T-helper 2 cell treated with Interferon-gamma antibody and Interleukin-4, amounts not matched to agents 5 μg/mL and 100 μg/mL, for 36 hours (primary cell): ENCODE measurements at regions not wholly inside any gene's neighbourhood (a gene's known extent, or its start where the extent isn't known, plus 50 kb on each side); places are given as distances from the start of the nearest gene placed in this dataset.

Source experiments
- DNase-seq: peaks from one replicate; pipeline ENCODE4 v3.0.0; 2021; ENCODE audit warnings: low spot score
- H3K27ac Mint-ChIP-seq: one replicate; pipeline ENCODE4 v1.8.0; 2021; ENCODE audit warnings: mild to moderate bottlenecking, mixed read lengths
- H3K27me3 Mint-ChIP-seq: one replicate; pipeline ENCODE4 v1.8.0; 2021; ENCODE audit warnings: low read depth, mixed read lengths
- H3K36me3 Mint-ChIP-seq: one replicate; pipeline ENCODE4 v1.8.0; 2021; ENCODE audit warnings: low read depth, mixed read lengths
- H3K4me1 Mint-ChIP-seq: one replicate; pipeline ENCODE4 v1.8.0; 2021; ENCODE audit warnings: low read depth, mixed read lengths
- H3K4me3 Mint-ChIP-seq: one replicate; pipeline ENCODE4 v1.8.0; 2022; ENCODE audit warnings: mild to moderate bottlenecking, moderate library complexity, mixed read lengths
- H3K9me3 Mint-ChIP-seq: one replicate; pipeline ENCODE4 v1.8.0; 2021; ENCODE audit warnings: mixed read lengths

DNA sequence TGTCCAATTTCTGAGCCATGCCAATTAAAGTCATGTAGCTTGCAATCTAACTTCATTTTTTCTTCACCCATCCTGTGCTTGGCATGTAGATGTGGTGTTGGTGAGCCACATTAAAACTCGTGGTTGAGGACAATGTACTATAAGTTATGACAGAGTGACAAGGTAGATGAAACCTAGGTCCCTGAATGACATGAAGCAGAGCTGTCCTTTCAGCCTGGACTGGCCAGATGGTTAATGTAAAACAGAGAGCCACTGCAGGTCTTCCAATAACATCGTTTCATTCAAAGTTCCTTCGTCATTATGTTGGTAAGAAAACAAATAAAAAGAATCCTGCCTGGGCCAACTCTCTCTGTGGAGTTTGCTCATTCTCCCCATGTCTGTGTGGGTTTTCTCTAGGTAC lies 856.5 kb upstream of the SEMA6A start:
- no peaks in the 10 kb centered on the region for H3K27me3 Mint-ChIP-seq

DNA sequence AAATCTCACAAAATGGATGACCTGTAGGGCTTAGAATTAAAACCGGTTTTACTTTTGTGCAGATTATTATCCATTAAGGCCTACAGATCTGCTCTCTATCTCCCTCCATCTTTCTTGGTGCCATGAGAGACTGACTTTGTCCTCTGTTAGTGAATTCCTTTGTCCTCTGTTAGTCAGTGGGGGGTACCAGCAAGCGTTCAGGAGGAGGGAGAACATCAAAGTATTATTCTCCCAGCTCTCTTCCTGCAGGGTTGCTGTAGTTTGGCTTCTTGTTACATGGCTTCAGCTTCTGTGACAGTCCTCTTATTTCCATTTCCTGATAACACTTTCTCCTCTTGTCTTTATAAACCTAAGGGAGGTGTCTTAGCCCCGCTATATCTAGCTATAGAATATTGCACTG lies 850.5 kb upstream of the SEMA6A start:
- H3K4me3 Mint-ChIP-seq, result no peak overlapping the region
- H3K9me3 Mint-ChIP-seq, result peaks cover 6% of the 10 kb centered on the region
- H3K36me3 Mint-ChIP-seq, result no peaks in the 10 kb centered on the region
- no peak for DNase-seq
- H3K27ac Mint-ChIP-seq, result no peak overlapping the region
- no peaks in the 10 kb centered on the region for H3K27me3 Mint-ChIP-seq
- H3K4me1 Mint-ChIP-seq, result no peaks in the 10 kb centered on the region

More for the DNA sequence above, 856.5 kb upstream of the SEMA6A start:
- Mint-ChIP-seq H3K27ac (no peak overlapping the region), H3K4me3 (no peak overlapping the region), H3K36me3 (no peaks in the 10 kb centered on the region), H3K9me3 (no peaks in the 10 kb centered on the region), H3K4me1 (no peaks in the 10 kb centered on the region)
- no peak for DNase-seq

DNA sequence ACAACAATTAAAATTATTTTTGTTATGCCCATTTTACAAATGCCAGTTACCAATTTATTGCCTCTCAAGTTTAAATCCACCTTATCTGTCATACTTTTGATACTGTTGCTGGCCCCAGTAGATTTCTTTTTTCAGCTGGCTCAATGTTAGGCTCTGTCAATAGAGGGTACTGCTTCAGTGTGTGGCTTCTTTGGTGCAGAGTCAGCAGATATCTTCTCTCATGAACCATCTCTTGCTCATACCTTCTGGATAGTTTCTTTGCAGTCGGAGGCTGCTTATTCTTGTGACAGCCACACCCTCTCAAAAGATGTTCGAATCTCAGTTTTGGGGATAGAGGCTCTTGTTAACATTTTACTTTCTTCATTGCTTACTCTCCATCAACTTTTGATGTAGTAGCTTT lies 849.9 kb upstream of the SEMA6A start:
- DNase-seq, result no peak
- Mint-ChIP-seq H3K4me1 (no peaks in the 10 kb centered on the region), H3K27me3 (no peaks in the 10 kb centered on the region), H3K4me3 (no peak overlapping the region), H3K36me3 (no peaks in the 10 kb centered on the region), H3K9me3 (peaks cover 6% of the 10 kb centered on the region), H3K27ac (no peak overlapping the region)

DNA sequence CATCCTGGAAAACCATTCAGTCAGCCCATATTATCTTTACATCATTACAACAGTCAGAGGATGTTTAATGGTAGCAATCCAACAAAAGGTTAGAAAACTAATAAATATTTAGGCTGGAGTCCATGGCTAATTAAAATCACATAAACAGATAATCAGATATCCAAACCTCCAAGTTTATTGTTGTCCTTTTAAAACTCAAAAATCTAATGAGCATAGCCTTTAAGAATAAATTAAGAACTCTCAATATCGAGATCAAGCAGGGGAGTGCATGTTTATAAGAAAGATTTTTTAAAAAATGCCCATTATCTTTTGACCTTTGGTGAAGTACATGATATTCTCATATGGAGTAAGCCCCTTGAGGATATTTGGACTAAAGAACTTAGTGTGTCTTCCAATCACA lies 842.9 kb upstream of the SEMA6A start:
- Mint-ChIP-seq H3K4me1 (no peaks in the 10 kb centered on the region), H3K36me3 (no peaks in the 10 kb centered on the region), H3K9me3 (peaks cover 6% of the 10 kb centered on the region), H3K27me3 (no peaks in the 10 kb centered on the region), H3K4me3 (no peak overlapping the region), H3K27ac (no peak overlapping the region)
- DNase-seq, result no peak

DNA sequence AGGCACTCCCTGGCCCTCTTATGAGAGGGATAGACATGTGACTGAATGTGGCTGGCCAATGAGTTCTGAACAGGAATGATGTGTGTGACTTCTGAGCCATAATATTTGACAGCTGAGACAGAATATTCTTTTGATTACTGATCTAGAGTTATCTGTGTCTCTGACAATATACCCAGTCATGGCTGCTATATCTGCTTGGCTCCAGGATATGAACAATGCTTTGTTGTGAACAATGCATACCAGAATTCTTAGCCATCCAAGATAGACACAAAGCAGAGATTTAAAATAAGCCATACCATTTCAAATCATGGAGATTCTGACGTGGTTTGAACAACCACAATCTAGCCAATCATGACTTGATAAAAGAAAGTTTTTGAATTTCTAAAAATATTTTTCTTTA lies 840.3 kb upstream of the SEMA6A start:
- no peaks in the 10 kb centered on the region for H3K27me3 Mint-ChIP-seq
- no peaks in the 10 kb centered on the region for H3K9me3 Mint-ChIP-seq
- H3K4me3 Mint-ChIP-seq, result no peak overlapping the region
- no peaks in the 10 kb centered on the region for H3K4me1 Mint-ChIP-seq
- no peak overlapping the region for H3K27ac Mint-ChIP-seq
- DNase-seq, result no peak
- no peaks in the 10 kb centered on the region for H3K36me3 Mint-ChIP-seq

DNA sequence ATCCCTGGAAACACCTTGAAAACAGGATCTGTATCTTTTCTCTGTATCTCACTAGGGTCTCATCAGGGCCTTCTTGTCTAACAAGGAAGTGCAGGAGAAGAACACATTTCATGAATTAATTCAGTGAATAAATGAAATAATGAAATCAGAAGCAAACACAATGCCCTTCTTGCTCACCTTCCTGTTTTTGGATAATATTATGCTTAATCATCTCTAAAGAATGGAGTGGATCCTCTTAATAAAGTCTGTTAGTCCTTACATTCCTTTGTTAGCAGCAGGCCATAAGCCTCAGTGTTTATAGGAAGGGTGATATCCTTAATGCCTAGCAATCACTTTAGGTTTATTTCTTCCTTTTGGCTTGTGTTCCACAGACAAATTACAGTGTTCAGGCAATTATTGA lies 837.1 kb upstream of the SEMA6A start:
- no peaks in the 10 kb centered on the region for H3K4me1 Mint-ChIP-seq
- no peak for DNase-seq
- no peak overlapping the region for H3K4me3 Mint-ChIP-seq
- H3K27ac Mint-ChIP-seq, result no peak overlapping the region
- H3K9me3 Mint-ChIP-seq, result no peaks in the 10 kb centered on the region
- no peaks in the 10 kb centered on the region for H3K27me3 Mint-ChIP-seq
- H3K36me3 Mint-ChIP-seq, result no peaks in the 10 kb centered on the region

DNA sequence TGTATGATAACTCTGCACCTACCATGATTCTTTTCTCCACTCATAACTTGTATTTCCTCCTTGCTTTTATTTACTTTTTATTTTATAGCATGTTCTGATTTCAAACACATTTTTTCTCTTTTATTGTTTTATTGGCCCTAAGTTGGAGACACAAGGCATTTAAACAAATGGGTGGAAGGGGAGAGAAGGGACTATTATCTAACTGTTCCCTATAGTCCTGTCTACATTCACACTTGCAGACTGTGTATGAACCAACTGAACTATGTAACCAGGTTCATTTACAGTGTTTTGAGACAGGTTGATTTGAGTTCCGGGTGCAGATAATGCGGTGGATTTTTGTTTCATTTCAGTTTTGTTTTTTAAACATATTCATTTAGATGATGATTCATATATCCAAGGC lies 830.6 kb upstream of the SEMA6A start:
- H3K4me1 Mint-ChIP-seq, result no peaks in the 10 kb centered on the region
- H3K4me3 Mint-ChIP-seq, result no peak overlapping the region
- no peaks in the 10 kb centered on the region for H3K36me3 Mint-ChIP-seq
- DNase-seq, result no peak
- no peaks in the 10 kb centered on the region for H3K27me3 Mint-ChIP-seq
- H3K27ac Mint-ChIP-seq, result no peak overlapping the region
- H3K9me3 Mint-ChIP-seq, result no peaks in the 10 kb centered on the region

DNA sequence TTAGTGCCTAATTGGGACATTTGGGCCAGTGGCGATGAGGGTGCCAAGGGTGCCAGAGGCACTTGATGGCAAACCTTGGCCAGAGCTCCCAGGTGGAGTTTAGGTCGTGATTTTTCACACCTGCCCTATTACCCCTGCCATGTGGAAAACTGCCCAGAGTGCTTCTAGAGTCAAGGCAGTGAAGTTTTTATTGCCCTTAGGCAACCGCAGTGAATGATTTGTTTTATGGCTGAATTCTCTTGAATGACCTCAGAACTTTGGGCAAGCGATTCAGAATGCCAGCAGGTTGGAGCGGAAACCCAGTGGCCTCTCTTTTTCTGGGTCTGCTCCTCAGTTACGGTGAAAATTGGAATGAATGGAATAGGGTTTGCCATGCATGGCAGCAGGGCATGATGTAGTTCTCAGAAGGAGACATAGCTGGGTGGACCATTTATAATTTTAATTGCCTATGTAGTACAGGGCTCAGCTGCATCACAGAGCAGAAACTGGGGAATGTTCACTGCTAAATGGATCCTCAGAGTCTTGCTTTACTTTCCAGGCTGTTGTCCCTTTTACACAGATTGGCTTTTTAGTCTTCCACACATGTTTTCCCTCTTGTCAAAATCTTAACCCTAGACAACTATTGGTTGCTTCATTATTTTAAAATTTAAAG lies 820.0 kb upstream of the SEMA6A start:
- DNase-seq, result no peak
- Mint-ChIP-seq H3K27me3 (no peaks in the 10 kb centered on the region), H3K4me1 (no peaks in the 10 kb centered on the region), H3K9me3 (no peaks in the 10 kb centered on the region), H3K4me3 (no peak overlapping the region), H3K36me3 (no peaks in the 10 kb centered on the region), H3K27ac (no peak overlapping the region)

DNA sequence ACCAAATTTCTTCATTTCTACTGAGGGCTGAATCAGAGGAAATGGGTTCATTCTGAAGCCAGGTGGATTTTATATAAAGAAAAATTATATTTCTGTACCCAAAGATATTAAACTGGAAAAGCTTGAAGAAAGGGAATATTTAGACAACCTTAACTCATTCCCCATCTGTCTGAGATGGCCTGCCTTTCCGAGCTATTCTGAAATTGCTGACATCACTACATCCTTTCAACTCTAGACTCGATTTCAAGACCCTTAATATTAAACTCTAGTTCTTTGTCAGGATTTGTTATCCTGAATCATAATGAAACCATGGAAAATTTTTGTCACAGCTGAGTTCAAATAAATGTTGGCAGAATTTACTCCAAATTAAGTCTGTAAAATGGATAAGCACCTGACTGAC lies 818.5 kb upstream of the SEMA6A start:
- Mint-ChIP-seq H3K27me3 (no peaks in the 10 kb centered on the region), H3K9me3 (no peaks in the 10 kb centered on the region), H3K4me1 (no peaks in the 10 kb centered on the region), H3K36me3 (no peaks in the 10 kb centered on the region), H3K27ac (no peak overlapping the region), H3K4me3 (no peak overlapping the region)
- DNase-seq, result no peak

DNA sequence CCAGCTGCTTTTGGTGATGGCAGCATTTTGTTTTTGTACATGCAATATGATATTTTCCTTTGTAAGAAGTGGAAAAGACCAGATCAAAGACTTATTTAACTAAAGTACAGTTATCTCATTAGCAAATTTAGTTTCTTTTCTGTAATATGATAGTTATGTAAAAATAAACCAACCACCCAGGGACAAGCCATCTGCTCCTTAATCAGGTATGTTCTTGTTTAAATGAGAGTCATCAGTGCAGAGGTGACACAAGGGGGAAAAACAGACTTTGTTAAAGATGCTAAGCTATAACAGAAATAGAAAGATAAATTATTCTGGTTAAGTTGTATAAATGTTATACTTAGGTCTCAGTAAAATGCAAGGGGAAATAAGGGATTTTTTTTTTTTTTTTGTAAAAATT lies 805.7 kb upstream of the SEMA6A start:
- Mint-ChIP-seq H3K36me3 (no peaks in the 10 kb centered on the region), H3K27ac (no peak overlapping the region), H3K27me3 (no peaks in the 10 kb centered on the region), H3K4me1 (no peaks in the 10 kb centered on the region), H3K9me3 (no peaks in the 10 kb centered on the region), H3K4me3 (no peak overlapping the region)
- no peak for DNase-seq

DNA sequence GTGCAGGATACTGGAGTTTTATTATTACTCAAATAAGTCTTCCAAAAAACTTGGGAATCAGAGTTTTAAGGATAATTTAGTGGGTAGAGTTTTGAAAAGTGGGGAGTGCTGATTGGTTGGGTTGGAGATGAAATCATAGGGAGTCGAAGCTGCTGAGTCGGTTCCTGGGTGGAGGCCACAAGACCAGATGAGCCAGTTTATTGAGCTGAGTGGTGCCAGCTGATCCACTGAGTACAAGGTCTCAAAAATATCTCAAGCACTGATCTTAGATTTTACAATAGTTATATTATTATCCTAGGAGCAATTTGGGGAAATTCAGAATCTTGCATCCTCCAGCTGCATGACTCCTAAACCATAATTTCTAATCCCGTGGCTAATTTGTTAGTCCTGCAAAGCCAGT lies 804.9 kb upstream of the SEMA6A start:
- no peaks in the 10 kb centered on the region for H3K27me3 Mint-ChIP-seq

DNA sequence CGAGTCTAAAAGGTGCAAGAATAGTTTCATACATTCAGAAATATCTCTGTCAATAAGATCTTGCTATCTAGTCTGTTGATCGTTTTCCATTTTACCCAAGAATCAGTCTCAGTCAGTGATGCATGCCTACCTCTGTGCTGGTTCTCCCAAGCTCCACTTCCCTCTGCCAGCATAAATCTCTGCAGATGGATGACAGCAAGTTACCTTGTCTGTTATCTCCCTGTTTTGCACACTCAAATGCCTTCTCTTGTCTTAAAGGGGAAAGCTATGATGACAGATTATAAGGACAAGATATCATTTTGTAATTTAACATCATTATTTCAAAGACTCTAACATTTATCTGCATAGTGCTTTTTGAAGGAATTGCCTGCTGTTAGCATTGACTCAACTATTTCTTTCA lies 802.1 kb upstream of the SEMA6A start:
- Mint-ChIP-seq H3K9me3 (no peaks in the 10 kb centered on the region), H3K4me3 (no peak overlapping the region), H3K27ac (no peak overlapping the region), H3K4me1 (no peaks in the 10 kb centered on the region), H3K36me3 (no peaks in the 10 kb centered on the region), H3K27me3 (no peaks in the 10 kb centered on the region)
- no peak for DNase-seq

More for the DNA sequence above, 804.9 kb upstream of the SEMA6A start:
- Mint-ChIP-seq H3K4me3 (no peak overlapping the region), H3K27ac (no peak overlapping the region), H3K36me3 (no peaks in the 10 kb centered on the region), H3K4me1 (no peaks in the 10 kb centered on the region), H3K9me3 (no peaks in the 10 kb centered on the region)
- DNase-seq, result no peak

DNA sequence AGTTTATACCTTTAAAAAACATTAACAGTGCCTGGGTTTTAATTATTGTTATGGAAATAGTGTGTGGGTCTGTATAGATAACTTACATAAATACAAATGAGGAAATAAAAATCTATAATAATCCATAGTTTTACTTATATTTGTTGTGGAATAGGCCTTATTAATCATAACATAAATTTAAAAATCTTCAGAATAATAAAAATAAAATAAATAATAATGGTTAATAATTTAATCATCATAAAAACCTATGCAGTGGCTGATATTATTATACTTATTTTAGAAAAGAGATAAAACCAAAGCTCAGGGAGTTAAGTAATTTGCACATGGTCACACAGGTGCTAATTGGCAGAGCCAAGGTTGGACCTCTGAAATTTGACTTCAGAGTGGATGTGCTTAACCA lies 785.3 kb upstream of the SEMA6A start:
- Mint-ChIP-seq H3K36me3 (no peaks in the 10 kb centered on the region), H3K27ac (no peak overlapping the region), H3K27me3 (no peaks in the 10 kb centered on the region), H3K4me1 (no peaks in the 10 kb centered on the region), H3K9me3 (no peaks in the 10 kb centered on the region), H3K4me3 (no peak overlapping the region)
- no peak for DNase-seq

DNA sequence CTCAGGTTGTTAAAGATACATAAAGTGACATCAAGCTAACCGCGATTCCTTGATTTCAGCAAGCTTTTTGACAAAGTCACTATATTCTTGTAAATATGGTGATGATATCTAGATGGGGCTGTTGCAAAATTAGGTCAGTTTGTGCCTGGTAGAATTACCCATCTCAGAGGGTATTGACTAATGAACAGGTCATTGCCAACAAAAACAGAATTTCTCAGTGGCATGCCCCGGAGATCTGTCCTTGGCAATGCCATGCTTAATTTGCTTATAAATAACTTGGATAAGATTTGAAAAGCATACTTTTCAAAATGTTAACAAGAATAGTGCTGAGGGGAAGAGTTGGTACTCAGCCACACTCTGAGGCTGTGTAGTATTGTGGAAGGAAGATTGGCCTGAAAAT lies 783.3 kb upstream of the SEMA6A start:
- Mint-ChIP-seq H3K27me3 (no peaks in the 10 kb centered on the region), H3K27ac (no peak overlapping the region), H3K36me3 (no peaks in the 10 kb centered on the region), H3K9me3 (no peaks in the 10 kb centered on the region), H3K4me1 (no peaks in the 10 kb centered on the region), H3K4me3 (no peak overlapping the region)
- no peak for DNase-seq

DNA sequence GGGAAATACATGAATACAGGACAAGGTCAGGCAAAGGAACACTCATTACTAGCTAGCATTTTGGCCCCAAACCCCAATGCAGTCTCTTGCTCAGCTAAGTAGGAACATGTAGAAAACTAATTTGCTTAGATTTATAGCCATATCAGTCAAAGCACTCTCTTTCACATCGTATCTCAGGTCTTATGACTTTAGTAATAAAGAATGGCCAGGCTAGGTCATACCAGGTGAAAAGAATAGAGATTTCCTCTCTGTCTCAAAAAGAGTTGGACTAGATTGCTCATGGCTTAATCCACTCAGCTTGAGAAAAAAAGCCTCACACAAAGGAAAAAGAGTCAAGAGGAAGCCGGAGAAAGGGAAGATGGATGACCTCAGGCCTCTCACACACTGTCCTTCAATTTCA lies 772.7 kb upstream of the SEMA6A start:
- Mint-ChIP-seq H3K4me1 (no peaks in the 10 kb centered on the region), H3K27me3 (no peaks in the 10 kb centered on the region), H3K27ac (no peak overlapping the region), H3K36me3 (no peaks in the 10 kb centered on the region), H3K4me3 (no peak overlapping the region), H3K9me3 (peaks cover 14% of the 10 kb centered on the region)
- no peak for DNase-seq
